Fibroblast of mammary gland (primary cell): ENCODE measurements at regions not wholly inside any gene's neighbourhood (a gene's known extent, or its start where the extent isn't known, plus 50 kb on each side); places are given as distances from the start of the nearest gene placed in this dataset.

ENCODE experiments used
- DNase-seq: peaks from one replicate; pipeline ENCODE4 v3.0.0-alpha.2; 2010; ENCODE audit warnings: low read depth
- H3K4me3 ChIP-seq: 2 replicates; pipeline ENCODE4 v1.5.1; 2011; ENCODE audit warnings: low read depth, mild to moderate bottlenecking, low read length, moderate library complexity; ENCODE audit not compliant: control insufficient read depth
- CTCF ChIP-seq: conservative IDR thresholded peaks from 2 replicates; pipeline ENCODE4 v1.5.1; 2011; ENCODE audit warnings: low read depth, low read length, inconsistent platforms; ENCODE audit not compliant: control insufficient read depth, insufficient read depth

DNA sequence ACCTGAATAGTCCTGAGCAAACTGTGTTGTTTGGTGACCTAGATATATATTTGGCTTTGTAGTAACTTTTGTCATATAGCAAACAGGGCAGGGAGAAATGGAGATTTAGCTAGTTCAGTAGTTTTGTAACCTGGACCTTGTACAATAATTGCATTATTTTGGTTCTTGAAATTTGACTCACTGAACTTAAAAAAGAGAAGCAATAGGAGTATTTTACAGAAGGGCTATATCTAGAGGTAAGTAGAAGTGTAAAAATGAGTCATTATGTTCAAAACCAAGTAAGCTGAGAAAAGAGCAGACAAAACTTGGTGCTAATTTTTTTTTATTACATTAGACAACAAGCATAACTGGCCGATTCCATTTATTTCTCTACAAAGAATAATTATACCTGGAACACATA is 505.4 kb downstream of the ZIC1 start:
- DNase-seq = no peak
- no peak overlapping the region for H3K4me3 ChIP-seq
- TF ChIP-seq CTCF = no peak

GRCh38 chr3:147915057-147915456 is 505.9 kb downstream of the ZIC1 start:
- no peak for TF ChIP-seq CTCF
- DNase-seq = peak; percentile 71
- no peak overlapping the region for H3K4me3 ChIP-seq

- no peak for DNase-seq
- TF ChIP-seq CTCF = no peak
- H3K4me3 ChIP-seq = no peak overlapping the region
Observed at GRCh38 chr3:147919496-147919895, 510.3 kb downstream of the ZIC1 start.

DNA sequence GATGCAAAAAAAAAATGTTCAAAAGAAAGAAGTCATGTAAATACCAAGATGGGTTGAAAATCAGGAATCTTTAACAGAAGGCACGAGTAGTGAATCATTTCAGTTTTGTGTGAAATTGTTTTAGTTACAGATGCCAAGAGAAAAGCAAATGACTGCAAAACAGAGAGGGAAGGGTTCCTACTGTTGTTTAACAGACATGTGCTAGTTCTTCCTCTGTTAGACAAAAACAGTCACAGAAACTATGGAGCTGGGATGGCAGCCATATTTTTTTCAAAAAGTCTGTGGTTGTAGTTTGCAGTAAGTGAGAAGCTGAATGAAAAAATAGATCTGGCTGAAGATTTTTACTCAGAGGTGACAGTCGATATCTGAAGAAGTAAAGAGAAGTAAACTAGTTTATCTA is 511.9 kb downstream of the ZIC1 start:
- H3K4me3 ChIP-seq = no peak overlapping the region
- no peak for TF ChIP-seq CTCF
- DNase-seq = peak; percentile 18

- TF ChIP-seq CTCF = no peak
- peak; percentile 58 for DNase-seq
- H3K4me3 ChIP-seq = no peak overlapping the region
Observed at GRCh38 chr3:147924755-147925154, 515.6 kb downstream of the ZIC1 start.

GRCh38 chr3:147925272-147925671 is 516.1 kb downstream of the ZIC1 start:
- no peak for TF ChIP-seq CTCF
- DNase-seq = no peak

GRCh38 chr3:147930232-147930807 is 521.2 kb downstream of the ZIC1 start:
- H3K4me3 ChIP-seq = no peak overlapping the region
- peak; percentile 66 for DNase-seq
- no peak for TF ChIP-seq CTCF

More at GRCh38 chr3:147925272-147925671, 516.1 kb downstream of the ZIC1 start:
- H3K4me3 ChIP-seq = no peak overlapping the region
